ENCODE measurements at regions not wholly inside any gene's neighbourhood (a gene's known extent, or its start where the extent isn't known, plus 50 kb on each side); places are given as distances from the start of the nearest gene placed in this dataset.

DNA sequence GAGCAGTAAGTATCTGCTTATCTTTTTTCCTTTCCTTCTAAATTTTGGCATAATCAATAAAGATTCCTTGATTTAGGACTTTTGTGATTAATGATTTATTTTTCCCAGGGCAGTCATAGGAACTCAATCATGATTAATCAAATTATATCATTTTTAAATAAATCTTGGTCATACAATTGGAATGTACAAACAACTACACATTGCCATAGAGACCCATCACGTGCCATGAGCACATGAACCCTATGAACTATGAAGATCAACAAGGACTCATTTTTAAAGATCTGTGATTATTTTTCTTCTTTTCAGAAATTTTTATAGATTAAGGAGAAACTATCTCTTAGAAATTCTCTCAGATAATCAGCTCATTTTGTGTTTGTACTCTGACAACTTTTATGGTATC lies 622.4 kb downstream of the BCKDHB start:
- no peak overlapping the region for H3K4me3 ChIP-seq (ENCODE audit: low read depth, poor library complexity, severe bottlenecking)
- TF ChIP-seq CTCF (IDR thresholded peaks at IDR 0.05) (no peak), POLR2A (IDR thresholded peaks at IDR 0.05) (no peak)
- intact Hi-C loops (cut with DNase I; ENCODE audit: low total_unique reads), result no loop called here
- 55 to 56% methylated on average over 1 of the region's 1 CpG for WGBS, 2 donors
- DNase-seq (ENCODE audit: low spot score in 2 of 2), result no peak

GRCh38 chr6:80728101-80728750 lies 621.8 kb downstream of the BCKDHB start:
- intact Hi-C loops (cut with DNase I; ENCODE audit: low total_unique reads), result no loop called here
- DNase-seq (ENCODE audit: low spot score in 2 of 2), result no peak
- TF ChIP-seq CTCF (IDR thresholded peaks at IDR 0.05), result no peak
- TF ChIP-seq POLR2A (IDR thresholded peaks at IDR 0.05), result no peak
- 39 to 42% methylated on average over 1 of the region's 1 CpG for WGBS, 2 donors
- H3K4me3 ChIP-seq (ENCODE audit: low read depth, poor library complexity, severe bottlenecking), result no peak overlapping the region

GRCh38 chr6:80725156-80725930 lies 618.9 kb downstream of the BCKDHB start:
- 56 to 57% methylated on average over 5 of the region's 5 CpGs for WGBS, 2 donors
- intact Hi-C loops (cut with DNase I; ENCODE audit: low total_unique reads), result no loop called here
- TF ChIP-seq POLR2A (IDR thresholded peaks at IDR 0.05), result no peak
- no peak for TF ChIP-seq CTCF (IDR thresholded peaks at IDR 0.05)
- H3K4me3 ChIP-seq (ENCODE audit: low read depth, poor library complexity, severe bottlenecking), result no peak overlapping the region
- no peak for DNase-seq (ENCODE audit: low spot score in 2 of 2)

DNA sequence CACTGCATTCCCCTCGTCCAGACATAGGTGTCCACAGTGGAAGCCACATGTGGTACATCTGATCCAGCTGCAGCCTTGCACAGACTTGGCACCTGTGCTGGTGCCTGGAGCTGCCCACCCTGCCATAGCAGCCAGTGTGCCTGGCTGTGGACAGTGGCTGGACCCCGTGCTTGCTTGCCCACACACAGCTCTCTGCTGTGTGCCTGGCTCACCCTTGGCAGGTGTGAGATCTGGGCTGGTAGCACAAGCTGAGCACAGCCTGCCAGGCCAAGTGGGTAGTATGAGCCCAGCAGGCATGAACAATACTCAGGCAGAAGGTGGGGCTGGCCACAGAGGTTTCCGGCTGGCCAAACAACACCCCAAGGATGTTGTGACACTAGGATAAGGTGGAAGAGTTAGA lies 614.4 kb downstream of the BCKDHB start:
- no peak for DNase-seq (ENCODE audit: low spot score in 2 of 2)
- intact Hi-C loops (cut with DNase I; ENCODE audit: low total_unique reads), result no loop called here
- WGBS, 2 donors, result 75 to 100% methylated on average over 2 of the region's 3 CpGs
- H3K4me3 ChIP-seq (ENCODE audit: low read depth, poor library complexity, severe bottlenecking), result no peak overlapping the region
- TF ChIP-seq CTCF (IDR thresholded peaks at IDR 0.05) (no peak), POLR2A (IDR thresholded peaks at IDR 0.05) (no peak)

DNA sequence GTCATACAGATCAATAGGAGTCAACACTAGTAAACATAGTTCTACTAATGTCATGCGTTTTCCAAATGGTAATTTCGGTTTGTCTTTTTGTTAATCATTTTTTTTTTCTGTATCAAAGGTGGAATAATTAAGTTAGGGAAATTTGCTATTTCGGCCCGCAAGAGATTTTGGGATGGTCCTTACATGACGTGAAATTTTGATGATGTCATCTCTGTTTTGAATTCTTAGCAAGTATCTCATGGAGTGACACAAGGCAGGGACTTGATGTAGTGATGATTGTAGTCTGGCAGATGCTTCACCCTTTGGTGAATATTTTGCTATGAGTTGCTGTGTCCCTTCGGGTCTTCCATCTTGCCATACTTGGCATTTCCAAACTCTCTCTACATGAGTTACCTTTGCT lies 608.0 kb downstream of the BCKDHB start:
- H3K4me3 ChIP-seq (ENCODE audit: low read depth, poor library complexity, severe bottlenecking), result no peak overlapping the region
- no peak for TF ChIP-seq POLR2A (IDR thresholded peaks at IDR 0.05)
- 85 to 90% methylated on average over 6 of the region's 6 CpGs for WGBS, 2 donors
- intact Hi-C loops (cut with DNase I; ENCODE audit: low total_unique reads), result no loop called here
- DNase-seq (ENCODE audit: low spot score in 2 of 2), result no peak

GRCh38 chr6:80698459-80698858 lies 592.0 kb downstream of the BCKDHB start:
- intact Hi-C loops (cut with DNase I; ENCODE audit: low total_unique reads), result no loop called here
- no peak for DNase-seq (ENCODE audit: low spot score in 2 of 2)
- no peak overlapping the region for H3K4me3 ChIP-seq (ENCODE audit: low read depth, poor library complexity, severe bottlenecking)
- 91 to 95% methylated on average over 3 of the region's 3 CpGs for WGBS, 2 donors
- TF ChIP-seq POLR2A (IDR thresholded peaks at IDR 0.05), result no peak
- TF ChIP-seq CTCF (IDR thresholded peaks at IDR 0.05), result no peak

Data from lower leg skin (tissue), 4 donors.